Adrenal gland (tissue), 5 donors: ENCODE measurements at regions not wholly inside any gene's neighbourhood (a gene's known extent, or its start where the extent isn't known, plus 50 kb on each side); places are given as distances from the start of the nearest gene placed in this dataset.

Experiments used
- CTCF ChIP-seq, 6 experiments: fragments of 450-650 bp in 4 of 6; fragments of 200-600 bp in 2 of 6; sonication (generic) in 1 of 6; IDR thresholded peaks; 1 replicate in 5 of 6; 2 replicates in 1 of 6; pipeline versions ENCODE4 v1.5.1 to v1.8.0; 2016 to 2021; ENCODE audit warnings: antibody characterized with exemption in 6 of 6, mild to moderate bottlenecking in 2 of 6, moderate library complexity in 1 of 6
- POLR2A ChIP-seq, 2 donors: fragments of 450-650 bp; IDR thresholded peaks; one replicate each; pipeline ENCODE4 v1.6.1; 2017; ENCODE audit warnings: antibody characterized with exemption in 2 of 2, mild to moderate bottlenecking in 2 of 2, moderate library complexity in 1 of 2
- donor health status: DM: no; HTN: no; CAD: no.

DNA sequence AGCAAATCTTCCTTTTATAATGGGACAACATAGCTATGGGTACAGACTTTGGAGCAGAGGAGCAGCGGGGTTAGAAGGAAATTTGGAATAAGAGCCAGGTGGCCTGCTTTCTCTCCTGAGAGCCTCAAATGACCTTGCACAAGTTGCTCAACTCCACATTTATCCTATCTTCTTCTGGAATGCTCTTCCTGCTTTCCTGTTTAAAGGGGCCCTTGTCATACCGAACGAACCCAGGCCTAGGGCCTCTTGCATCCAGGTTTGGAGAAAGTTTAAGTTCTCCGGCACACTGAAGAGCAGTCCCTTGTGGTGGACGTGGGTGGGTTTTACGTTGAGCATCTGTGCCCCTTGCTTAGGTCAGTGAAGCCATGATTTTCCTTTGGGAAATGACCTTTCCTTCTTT lies 197.9 kb upstream of the NR3C1 start:
- TF ChIP-seq CTCF (IDR thresholded peaks at IDR 0.05): no peak
- no peak for TF ChIP-seq POLR2A (IDR thresholded peaks at IDR 0.05)
